AG08395 (cell line): ENCODE measurements at regions not wholly inside any gene's neighbourhood (a gene's known extent, or its start where the extent isn't known, plus 50 kb on each side); places are given as distances from the start of the nearest gene placed in this dataset.
A peak's percentile ranks its signal among the peaks of the same experiment; 100 is the strongest.
"Not testable (repeated sequence)": the region's sequence is repeated elsewhere in the genome, so short reads cannot be mapped to it uniquely, and the experiment has no call there.

ENCODE experiments used
- DNase-seq: peaks from one replicate; pipeline ENCODE4 v3.0.0; 2012; ENCODE audit warnings: mixed read lengths, low spot score

GRCh38 chr3:17832016-17832415, 89.6 kb upstream of the TBC1D5 start:
- DNase-seq, result no peak

GRCh38 chr3:17831366-17831765, 88.9 kb upstream of the TBC1D5 start:
- no peak for DNase-seq

GRCh38 chr3:17830788-17831187, 88.4 kb upstream of the TBC1D5 start:
- DNase-seq, result no peak

- no peak for DNase-seq
Observed at GRCh38 chr3:17828388-17828787, 86.0 kb upstream of the TBC1D5 start.

- no peak for DNase-seq
Observed at GRCh38 chr3:17825298-17825697, 82.9 kb upstream of the TBC1D5 start.

- DNase-seq, result no peak
Observed at GRCh38 chr3:17823816-17824215, 81.4 kb upstream of the TBC1D5 start.

GRCh38 chr3:17823036-17823435, 80.6 kb upstream of the TBC1D5 start:
- DNase-seq, result no peak

- no peak for DNase-seq
Observed at GRCh38 chr3:17820704-17821103, 78.3 kb upstream of the TBC1D5 start.

GRCh38 chr3:17820275-17820674, 77.8 kb upstream of the TBC1D5 start:
- DNase-seq, result no peak

- DNase-seq, result not testable (repeated sequence)
Observed at GRCh38 chr3:17817973-17818372, 75.5 kb upstream of the TBC1D5 start.

- DNase-seq, result no peak
Observed at GRCh38 chr3:17817545-17817944, 75.1 kb upstream of the TBC1D5 start.

- DNase-seq, result not testable (repeated sequence)
Observed at GRCh38 chr3:17816839-17817238, 74.4 kb upstream of the TBC1D5 start.

GRCh38 chr3:17812328-17812727, 69.9 kb upstream of the TBC1D5 start:
- DNase-seq, result not testable (repeated sequence)

GRCh38 chr3:17811646-17812045, 69.2 kb upstream of the TBC1D5 start:
- DNase-seq, result peak; percentile 24

- peak; percentile 72 for DNase-seq
Observed at GRCh38 chr3:17810759-17811158, 68.3 kb upstream of the TBC1D5 start.

GRCh38 chr3:17808994-17809393, 66.6 kb upstream of the TBC1D5 start:
- peak; percentile 33 for DNase-seq

GRCh38 chr3:17806876-17807275, 64.4 kb upstream of the TBC1D5 start:
- DNase-seq, result no peak

GRCh38 chr3:17806201-17806600, 63.8 kb upstream of the TBC1D5 start:
- DNase-seq, result no peak

GRCh38 chr3:17805461-17805940, 63.1 kb upstream of the TBC1D5 start:
- DNase-seq, result no peak

- DNase-seq, result no peak
Observed at GRCh38 chr3:17802950-17803349, 60.5 kb upstream of the TBC1D5 start.

- DNase-seq, result no peak
Observed at GRCh38 chr3:17801131-17801530, 58.7 kb upstream of the TBC1D5 start.

- no peak for DNase-seq
Observed at GRCh38 chr3:17800232-17800631, 57.8 kb upstream of the TBC1D5 start.

GRCh38 chr3:17799312-17799711, 56.9 kb upstream of the TBC1D5 start:
- no peak for DNase-seq

GRCh38 chr3:17798000-17798399, 55.6 kb upstream of the TBC1D5 start:
- no peak for DNase-seq

GRCh38 chr3:17795711-17796110, 53.3 kb upstream of the TBC1D5 start:
- no peak for DNase-seq
